ENCODE measurements at regions not wholly inside any gene's neighbourhood (a gene's known extent, or its start where the extent isn't known, plus 50 kb on each side); places are given as distances from the start of the nearest gene placed in this dataset.

- no peak for DNase-seq (ENCODE audit: low spot score)
- no peak overlapping the region for H3K27ac Mint-ChIP-seq (ENCODE audit: unreplicated experiment)
- H3K9me3 Mint-ChIP-seq (ENCODE audit: low read depth), result peaks cover 2% of the 10 kb centered on the region
- H3K4me1 Mint-ChIP-seq (ENCODE audit: low read depth), result peaks cover 5% of the 10 kb centered on the region
- TF ChIP-seq, protein P1, sequence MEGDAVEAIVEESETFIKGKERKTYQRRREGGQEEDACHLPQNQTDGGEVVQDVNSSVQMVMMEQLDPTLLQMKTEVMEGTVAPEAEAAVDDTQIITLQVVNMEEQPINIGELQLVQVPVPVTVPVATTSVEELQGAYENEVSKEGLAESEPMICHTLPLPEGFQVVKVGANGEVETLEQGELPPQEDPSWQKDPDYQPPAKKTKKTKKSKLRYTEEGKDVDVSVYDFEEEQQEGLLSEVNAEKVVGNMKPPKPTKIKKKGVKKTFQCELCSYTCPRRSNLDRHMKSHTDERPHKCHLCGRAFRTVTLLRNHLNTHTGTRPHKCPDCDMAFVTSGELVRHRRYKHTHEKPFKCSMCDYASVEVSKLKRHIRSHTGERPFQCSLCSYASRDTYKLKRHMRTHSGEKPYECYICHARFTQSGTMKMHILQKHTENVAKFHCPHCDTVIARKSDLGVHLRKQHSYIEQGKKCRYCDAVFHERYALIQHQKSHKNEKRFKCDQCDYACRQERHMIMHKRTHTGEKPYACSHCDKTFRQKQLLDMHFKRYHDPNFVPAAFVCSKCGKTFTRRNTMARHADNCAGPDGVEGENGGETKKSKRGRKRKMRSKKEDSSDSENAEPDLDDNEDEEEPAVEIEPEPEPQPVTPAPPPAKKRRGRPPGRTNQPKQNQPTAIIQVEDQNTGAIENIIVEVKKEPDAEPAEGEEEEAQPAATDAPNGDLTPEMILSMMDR (IDR thresholded peaks at IDR 0.05), result no peak
- H3K4me3 Mint-ChIP-seq (ENCODE audit: unreplicated experiment), result no peak overlapping the region
- H3K36me3 Mint-ChIP-seq (ENCODE audit: low read depth), result no peaks in the 10 kb centered on the region
- peaks cover 3% of the 10 kb centered on the region for H3K27me3 Mint-ChIP-seq (ENCODE audit: low read depth)
These were observed 350.2 kb downstream of the FBXO15 start for GRCh38 chr18:73797419-73797818.

- DNase-seq (ENCODE audit: low spot score), result no peak
- Mint-ChIP-seq H3K4me3 (ENCODE audit: unreplicated experiment) (no peak overlapping the region), H3K27me3 (ENCODE audit: low read depth) (no peaks in the 10 kb centered on the region), H3K4me1 (ENCODE audit: low read depth) (peaks cover 5% of the 10 kb centered on the region), H3K9me3 (ENCODE audit: low read depth) (no peaks in the 10 kb centered on the region), H3K27ac (ENCODE audit: unreplicated experiment) (no peak overlapping the region), H3K36me3 (ENCODE audit: low read depth) (no peaks in the 10 kb centered on the region)
- TF ChIP-seq, protein P1 (IDR thresholded peaks at IDR 0.05), result no peak
These were observed 354.2 kb downstream of the FBXO15 start for GRCh38 chr18:73793386-73793785.

DNA sequence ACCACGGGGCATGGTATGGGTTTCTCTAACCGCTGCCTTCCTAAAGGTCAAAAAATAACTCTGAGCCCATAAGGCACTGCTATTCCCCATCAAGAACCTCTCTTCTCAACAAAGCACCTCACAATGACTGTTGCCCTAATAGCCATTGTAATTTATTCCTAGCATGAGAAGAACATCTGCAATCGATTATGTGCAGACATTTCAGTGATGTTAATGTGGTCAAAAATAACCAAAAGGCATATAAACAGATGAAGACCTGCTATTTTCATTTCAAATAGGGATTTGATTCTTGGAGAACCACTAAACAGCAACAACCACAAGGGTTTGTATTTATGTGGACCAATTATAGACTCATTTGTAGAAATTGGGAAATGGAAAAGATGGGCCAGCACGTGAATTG lies 356.6 kb downstream of the FBXO15 start:
- peaks cover 4% of the 10 kb centered on the region for H3K9me3 Mint-ChIP-seq (ENCODE audit: low read depth)
- H3K4me1 Mint-ChIP-seq (ENCODE audit: low read depth), result peaks cover 5% of the 10 kb centered on the region
- H3K27me3 Mint-ChIP-seq (ENCODE audit: low read depth), result no peaks in the 10 kb centered on the region
- H3K36me3 Mint-ChIP-seq (ENCODE audit: low read depth), result no peaks in the 10 kb centered on the region
- H3K27ac Mint-ChIP-seq (ENCODE audit: unreplicated experiment), result no peak overlapping the region
- no peak overlapping the region for H3K4me3 Mint-ChIP-seq (ENCODE audit: unreplicated experiment)
- TF ChIP-seq, protein P1 (IDR thresholded peaks at IDR 0.05), result no peak
- DNase-seq (ENCODE audit: low spot score), result no peak

DNA sequence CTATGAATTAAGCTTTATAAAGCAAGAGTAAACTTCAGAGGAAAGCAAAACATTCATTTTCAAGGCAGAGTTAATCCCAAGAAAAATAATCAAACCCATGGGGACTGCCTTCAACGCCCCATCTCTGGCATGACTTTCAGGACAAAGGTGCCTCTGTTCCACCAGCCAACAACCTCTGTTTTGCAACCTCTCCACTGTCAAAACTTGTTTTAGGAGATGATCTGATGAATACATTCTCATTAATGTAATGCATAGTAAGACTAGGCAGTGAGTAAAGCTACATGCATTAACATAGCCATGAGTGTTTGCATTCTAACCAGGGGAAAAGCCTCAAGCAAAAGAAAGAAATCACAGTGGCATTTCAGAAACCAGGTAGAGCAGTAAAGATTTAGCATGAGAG lies 357.0 kb downstream of the FBXO15 start:
- no peak for DNase-seq (ENCODE audit: low spot score)
- H3K27ac Mint-ChIP-seq (ENCODE audit: unreplicated experiment), result no peak overlapping the region
- no peaks in the 10 kb centered on the region for H3K36me3 Mint-ChIP-seq (ENCODE audit: low read depth)
- H3K4me3 Mint-ChIP-seq (ENCODE audit: unreplicated experiment), result no peak overlapping the region
- H3K4me1 Mint-ChIP-seq (ENCODE audit: low read depth), result peaks cover 5% of the 10 kb centered on the region
- peaks cover 4% of the 10 kb centered on the region for H3K9me3 Mint-ChIP-seq (ENCODE audit: low read depth)
- TF ChIP-seq, protein P1 (IDR thresholded peaks at IDR 0.05), result no peak
- H3K27me3 Mint-ChIP-seq (ENCODE audit: low read depth), result no peaks in the 10 kb centered on the region

GRCh38 chr18:73787316-73787715 lies 360.3 kb downstream of the FBXO15 start:
- peaks cover 4% of the 10 kb centered on the region for H3K9me3 Mint-ChIP-seq (ENCODE audit: low read depth)
- no peak overlapping the region for H3K27ac Mint-ChIP-seq (ENCODE audit: unreplicated experiment)
- TF ChIP-seq, protein P1 (IDR thresholded peaks at IDR 0.05), result no peak
- H3K36me3 Mint-ChIP-seq (ENCODE audit: low read depth), result no peaks in the 10 kb centered on the region
- H3K4me3 Mint-ChIP-seq (ENCODE audit: unreplicated experiment), result no peak overlapping the region
- DNase-seq (ENCODE audit: low spot score), result no peak
- no peaks in the 10 kb centered on the region for H3K4me1 Mint-ChIP-seq (ENCODE audit: low read depth)
- H3K27me3 Mint-ChIP-seq (ENCODE audit: low read depth), result peaks cover 2% of the 10 kb centered on the region
